Activated naive CD4-positive, alpha-beta T cell treated with anti-CD3 and anti-CD28 coated beads, Interleukin-2, amount 50 U/mL, for 16 hours (primary cell): ENCODE measurements at regions not wholly inside any gene's neighbourhood (a gene's known extent, or its start where the extent isn't known, plus 50 kb on each side); places are given as distances from the start of the nearest gene placed in this dataset.

Source experiments
- DNase-seq: peaks from one replicate; pipeline ENCODE4 v3.0.0-alpha.2; 2020

DNA sequence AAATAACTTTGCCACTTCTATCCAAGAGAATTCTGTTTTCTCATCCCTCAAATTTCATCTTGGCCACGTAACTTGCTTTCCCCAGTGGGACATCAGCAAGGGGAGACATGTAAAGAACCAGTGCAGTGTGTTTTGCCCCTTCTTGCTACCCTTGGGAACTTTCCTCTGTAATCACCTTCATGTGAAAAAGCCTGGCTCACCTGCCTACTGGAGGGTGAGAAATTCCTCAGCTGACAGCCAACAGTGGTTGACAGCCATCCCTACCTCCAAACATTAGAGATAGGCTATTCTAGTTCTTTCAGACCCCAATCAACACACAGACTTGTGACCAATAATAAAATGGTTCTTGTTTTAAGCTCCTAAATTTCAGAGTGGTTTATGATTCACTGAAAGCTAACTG is 333.9 kb upstream of the TBC1D5 start:
- no peak for DNase-seq

DNA sequence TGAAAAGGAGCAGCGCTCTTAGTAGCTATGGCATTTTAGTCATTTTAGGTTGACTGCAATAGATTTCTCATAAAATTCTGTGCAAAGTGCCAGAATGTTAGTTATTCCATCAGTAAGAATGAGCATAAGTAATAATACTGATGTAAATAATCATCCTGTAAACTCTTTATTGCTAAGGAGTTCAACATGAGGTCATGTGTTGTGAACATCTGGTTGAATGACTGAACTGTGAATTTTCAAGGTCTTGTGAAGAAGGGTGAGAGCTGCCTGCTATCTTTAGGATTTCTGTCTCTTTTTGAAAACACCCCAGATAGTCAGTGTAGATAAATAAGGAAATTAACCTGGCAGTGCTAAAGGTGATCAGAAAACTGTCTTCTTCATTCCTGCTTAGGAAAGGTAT is 333.4 kb upstream of the TBC1D5 start:
- DNase-seq = no peak

DNA sequence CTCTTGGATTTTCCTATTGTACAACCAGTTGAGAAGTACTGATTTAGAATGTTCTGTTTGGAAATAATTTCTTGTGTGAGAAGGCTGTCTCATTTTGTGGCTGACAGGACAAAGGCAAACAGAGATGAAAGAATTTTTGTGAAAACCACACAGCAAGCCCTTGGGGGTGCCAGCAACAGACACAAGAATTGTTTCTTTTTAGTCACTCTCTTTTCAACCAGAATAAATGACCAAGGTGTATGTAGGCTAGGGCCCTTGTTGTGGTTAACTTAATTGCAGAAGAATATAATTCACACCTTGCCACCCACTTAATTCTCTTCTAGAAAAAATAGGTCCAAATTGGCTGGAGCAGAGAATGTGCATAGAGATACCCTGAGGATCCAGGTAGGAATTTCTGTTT is 329.4 kb upstream of the TBC1D5 start:
- no peak for DNase-seq

DNA sequence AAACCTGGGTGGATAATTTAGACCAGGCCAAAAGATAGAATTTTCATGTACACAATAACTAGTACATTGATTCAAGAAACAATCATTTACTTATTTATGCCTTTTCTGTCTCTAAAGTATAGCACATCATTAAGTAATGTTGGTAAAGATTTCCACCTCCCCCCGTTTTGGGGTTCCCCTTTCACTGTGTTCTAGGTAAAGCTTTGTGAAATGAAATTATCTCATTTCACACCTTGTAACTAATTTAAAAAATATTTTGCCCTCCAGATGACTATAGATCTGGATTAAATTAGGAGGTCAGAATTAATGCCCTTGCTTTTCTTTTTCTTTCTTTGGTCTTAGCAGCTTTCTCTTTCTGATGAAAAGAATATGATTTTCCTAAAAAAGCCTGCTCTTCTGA is 328.5 kb upstream of the TBC1D5 start:
- DNase-seq = no peak

DNA sequence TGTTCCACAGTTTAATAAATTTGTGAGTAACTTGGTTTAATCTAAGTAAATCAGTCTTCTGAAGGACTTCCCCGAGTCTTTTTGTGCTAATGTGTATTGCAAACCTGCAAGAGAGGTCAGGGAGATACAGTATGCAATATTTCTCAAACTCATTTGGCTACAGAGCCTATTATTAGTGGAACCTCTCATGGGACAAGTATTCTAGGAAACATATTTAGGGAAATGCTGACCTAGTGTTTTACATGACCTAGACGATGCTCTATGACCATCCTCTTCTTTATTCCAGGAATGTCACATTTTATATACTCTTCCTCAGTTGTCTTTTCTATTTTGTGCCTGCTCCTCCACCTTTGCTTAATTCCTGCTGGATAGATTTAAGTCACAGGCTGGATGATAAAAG is 327.8 kb upstream of the TBC1D5 start:
- DNase-seq = no peak

DNA sequence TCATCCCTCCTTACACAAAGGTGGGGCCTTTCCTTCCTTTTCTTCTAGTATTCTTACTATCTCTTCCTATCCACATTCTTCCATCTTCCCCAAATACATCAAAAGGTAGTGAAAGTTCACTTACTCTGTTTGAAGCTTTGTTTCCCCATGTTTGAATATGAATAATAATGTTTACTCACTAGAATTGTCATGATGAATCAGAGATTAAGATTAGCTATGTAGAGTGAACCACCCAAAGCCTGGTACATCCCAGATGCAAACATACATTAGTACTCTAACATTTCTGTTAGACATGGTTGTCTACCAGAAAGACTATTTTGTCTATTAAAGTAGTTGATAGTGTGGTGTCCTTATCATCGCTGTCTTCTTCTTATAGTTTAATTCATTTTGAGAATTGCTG is 327.1 kb upstream of the TBC1D5 start:
- no peak for DNase-seq

DNA sequence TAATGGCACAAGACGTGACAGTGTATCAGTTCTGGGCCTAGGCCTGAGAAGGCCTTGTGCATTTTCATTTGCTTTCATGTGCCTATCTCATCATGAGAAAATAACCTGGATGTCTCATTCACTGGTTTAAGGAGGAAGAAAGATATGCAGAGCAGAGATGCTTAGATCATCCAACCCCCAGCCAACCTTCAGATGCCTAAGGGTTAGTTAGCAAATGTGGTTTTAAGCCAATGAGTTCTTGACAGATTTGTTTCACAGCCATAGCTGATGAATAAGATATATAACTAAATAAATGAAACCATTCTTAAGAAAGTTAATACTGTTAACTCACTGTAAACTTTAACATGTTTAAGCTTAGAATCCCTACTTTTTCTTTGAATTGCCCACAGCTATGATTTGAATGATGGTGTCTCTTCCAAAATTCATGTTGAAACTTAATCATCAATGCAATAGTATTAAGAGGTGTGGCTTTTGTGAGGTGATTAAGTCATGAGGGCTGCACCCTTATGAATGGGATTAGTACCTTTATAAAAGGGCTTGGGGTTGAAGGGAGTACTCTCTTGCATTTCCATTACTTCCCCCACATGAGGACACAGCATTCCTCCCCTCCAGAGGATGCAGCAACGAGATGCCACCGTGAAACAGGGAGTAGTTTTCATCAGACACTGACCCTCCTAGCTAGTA is 324.6 kb upstream of the TBC1D5 start:
- no peak for DNase-seq

DNA sequence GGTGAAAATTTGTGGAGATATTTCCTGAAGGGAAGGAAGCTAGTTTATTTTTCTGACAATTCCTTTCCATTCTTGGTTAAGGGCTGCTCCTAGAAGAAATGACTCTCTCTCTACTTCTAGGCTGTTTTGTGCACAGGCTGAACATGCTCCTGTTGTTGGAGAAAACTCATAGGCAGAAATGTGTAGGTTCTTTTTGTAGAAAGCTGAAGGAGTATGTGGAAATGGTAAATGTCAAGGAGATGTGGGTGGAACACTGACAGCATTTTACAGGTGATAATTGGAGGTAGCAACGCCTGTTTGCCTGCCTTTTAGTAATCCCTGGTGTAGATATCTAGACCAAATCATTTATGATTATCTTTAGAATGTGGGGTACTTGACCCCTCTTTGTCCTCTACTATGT is 322.2 kb upstream of the TBC1D5 start:
- DNase-seq = no peak

DNA sequence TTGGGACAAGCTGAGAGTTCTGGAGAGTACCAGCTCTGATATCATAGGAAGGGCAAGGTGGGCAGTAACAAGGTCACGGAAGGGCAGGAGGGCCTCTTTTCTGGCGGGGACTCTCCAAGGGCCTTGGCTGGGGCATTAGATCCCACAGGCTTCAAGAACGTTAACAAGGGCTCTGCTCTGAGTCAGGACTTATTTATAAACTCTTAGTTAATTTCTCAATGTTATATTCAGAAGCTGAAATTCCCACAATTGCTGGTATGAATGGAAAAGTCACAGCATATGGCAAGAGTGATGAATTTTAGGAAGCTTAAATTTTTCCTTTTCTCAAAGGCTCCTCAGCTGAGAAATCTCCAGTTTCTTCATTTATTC is 320.2 kb upstream of the TBC1D5 start:
- DNase-seq = no peak

DNA sequence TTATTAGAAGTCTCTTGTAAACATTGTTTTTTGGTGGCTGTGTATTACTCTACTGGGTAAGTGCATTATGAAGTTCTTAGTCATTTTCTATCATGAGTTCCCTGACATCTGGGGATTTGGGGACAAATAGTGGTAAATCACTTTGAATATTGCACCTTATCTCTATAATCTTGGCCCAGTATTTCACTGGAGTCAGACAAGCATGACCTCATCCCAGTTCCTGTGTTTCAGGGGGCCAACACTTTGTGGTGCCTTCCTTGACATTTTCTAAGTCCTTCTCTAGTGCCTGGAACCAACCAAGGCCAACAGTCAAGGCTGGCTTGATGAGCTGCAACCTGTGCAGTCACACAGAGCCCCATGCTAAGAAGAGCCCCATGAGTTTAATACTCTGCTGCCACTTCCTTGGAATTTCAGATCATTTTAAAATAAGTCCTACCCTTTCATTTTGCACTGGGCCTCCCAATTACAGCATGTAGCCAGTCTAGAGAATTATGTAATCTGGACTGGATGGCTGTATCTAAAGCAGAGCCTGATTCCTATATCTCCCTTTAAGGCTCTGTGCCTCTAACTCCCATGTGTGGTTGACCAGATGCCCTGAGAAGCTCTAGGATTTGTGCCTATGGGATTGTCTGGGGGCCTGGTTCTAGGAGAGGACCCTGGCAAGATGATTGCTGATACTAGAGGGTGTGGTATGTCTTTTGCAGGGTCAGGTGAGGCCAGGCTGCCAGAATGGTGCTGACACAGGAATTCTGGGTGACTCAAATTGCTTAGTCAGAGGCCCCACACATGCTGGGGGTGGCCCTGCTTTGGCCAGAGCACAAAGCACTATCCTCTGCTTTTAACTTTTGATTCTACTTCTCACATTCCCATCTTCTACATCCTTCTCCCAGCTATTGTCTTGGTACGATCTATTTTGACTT is 319.6 kb upstream of the TBC1D5 start:
- DNase-seq = no peak

DNA sequence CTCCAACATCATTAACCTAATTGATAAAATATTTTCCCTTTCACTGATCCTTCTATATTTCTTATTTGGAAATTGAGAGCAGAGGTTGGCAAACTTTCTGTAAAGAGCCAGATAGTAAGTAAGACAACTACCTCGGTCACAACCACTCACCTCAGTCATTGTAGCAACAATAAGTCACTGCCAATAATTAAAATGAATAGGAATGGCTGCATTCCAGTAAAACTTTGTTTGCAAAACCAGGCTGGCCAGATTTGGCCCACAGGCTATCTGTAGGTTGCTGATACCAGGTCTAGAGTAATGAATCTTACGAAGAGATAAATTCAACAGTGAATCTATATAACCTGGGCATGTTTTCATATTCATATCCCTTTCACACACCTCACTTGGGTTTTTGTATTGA is 316.2 kb upstream of the TBC1D5 start:
- no peak for DNase-seq

DNA sequence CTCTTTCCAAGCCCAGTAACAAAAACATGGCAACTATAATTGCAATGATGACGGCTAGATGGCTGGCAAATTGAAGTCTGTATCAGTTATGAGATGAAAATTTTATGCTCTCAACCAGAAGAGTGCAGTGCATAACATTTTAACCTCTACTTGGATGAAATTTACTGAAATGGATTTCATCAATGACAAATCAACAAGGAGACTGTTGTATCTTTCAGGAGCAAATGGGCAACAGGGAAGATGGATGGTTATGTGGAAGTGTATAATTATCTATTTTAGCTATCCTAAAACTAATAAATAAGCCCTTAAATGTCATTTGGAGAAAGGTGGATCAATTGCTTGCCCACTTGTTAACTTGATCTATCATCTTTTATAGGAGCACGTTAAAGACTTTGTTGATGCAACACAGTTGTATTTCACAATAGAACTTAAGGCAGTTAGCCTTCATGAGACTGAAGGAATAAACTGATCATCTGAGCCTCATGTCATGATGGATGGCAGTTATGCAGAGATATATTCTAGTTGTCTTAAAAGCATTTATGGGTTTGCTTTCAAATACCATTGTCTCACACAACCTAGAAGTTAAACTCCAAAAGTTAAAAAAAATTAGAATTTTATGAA is 315.1 kb upstream of the TBC1D5 start:
- DNase-seq = no peak

DNA sequence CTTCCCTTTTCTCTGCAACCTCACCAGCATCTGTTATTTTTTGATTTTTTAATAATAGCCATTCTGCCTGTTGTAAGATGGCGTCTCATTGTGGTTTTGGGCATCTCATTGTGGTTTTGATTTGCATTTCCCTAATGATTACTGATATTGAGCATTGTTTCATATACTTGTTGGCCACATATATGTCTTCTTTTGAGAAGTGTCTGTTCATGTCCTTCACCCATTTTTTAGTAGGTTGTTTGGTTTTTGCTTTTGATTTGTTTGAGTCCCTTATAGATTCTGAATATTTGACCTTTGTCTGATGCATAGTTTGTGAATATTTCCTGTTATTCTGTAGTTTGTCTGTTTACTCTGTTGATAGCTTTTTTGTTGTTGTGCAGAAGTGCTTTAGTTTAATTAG is 312.2 kb upstream of the TBC1D5 start:
- DNase-seq = no peak

DNA sequence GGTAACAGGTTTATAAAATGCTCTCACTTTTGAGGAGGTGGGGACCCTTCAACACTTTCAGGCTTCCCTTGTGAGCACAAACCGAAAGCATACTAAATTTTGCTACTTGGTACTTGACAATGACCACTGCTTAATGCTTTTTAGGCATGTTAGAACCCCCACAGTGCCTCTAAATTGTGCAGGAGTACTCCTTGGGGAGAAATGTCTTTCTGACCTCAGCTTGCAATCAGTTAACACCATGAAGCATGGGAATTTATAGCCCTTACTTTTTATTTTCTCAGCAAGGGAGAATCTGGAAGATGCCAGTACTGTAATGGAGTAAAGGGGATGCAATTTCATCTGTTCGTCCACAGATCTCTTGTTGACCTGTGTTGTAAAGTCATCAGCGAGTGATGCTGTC is 308.9 kb upstream of the TBC1D5 start:
- no peak for DNase-seq

DNA sequence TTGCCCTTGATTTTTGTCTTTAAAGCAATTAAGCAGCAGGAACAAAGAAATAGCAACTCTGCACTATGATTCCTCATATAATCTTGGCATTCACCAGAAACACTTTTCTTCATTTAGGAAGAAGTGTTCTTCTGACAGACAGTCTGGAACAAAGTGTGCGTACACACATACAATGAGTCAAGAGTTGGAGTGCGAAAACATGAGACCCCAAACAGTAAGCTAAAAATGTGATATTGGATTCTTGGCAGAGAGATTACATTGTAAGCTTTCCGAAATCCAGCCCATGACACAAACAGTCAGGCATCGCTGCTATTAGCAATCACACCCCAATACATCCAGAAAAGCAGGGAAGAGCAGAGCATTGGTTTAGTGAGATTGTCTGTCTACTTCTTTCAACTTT is 306.7 kb upstream of the TBC1D5 start:
- no peak for DNase-seq

DNA sequence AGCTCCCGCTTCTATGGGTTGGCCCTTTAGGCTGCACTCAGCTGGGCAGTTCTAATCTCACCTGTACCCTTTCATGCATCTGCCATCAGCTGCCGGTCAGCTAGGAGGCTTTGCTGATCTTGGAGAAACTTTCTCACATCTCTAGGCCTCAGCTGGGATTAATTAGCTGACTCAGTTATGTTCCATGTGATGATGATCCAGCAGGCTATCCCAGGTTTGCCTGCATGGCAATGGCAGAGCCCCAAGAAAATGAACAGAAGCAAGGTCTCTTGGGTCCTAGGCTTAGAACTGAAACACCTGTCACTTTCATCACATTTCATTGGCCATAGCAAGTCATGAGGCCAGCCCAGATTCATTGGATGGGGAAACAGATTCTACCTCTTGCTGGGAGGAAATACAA is 304.6 kb upstream of the TBC1D5 start:
- DNase-seq = no peak

DNA sequence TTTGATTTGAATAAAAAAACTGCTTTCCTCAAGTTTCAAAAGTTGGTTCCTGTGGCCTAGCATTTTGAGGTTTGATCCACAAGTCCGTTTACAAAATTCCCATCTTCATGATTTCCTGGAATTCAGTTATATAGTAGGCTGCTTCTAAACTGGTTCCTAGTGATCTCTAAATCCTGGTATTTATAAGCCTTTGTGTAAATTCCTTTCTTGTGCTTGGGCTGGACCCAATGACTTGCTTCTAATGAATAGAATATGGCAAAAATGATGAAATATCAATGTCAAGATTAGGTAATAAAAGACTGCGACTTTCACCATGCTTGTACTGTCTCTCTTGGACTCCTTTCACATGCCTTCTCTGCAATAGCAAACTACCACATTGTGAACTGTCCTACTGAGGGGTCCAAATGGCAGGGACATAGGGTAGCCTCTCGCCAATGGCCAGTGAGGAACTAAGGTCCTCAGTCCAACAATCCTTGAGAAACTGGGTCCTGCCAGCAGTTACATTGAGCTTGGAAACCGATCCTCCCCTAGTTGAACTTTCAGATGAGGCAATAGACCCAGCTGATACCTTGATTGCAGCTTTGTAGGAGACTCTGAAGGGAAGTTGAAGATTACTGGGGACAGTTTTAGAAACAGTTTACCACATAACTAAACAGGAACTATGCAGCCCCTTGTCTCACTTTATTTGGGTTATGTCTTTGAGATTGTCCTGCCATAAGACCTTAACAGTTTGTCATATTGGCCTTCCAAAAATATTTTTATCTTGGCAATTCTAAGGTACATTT is 303.9 kb upstream of the TBC1D5 start:
- no peak for DNase-seq

DNA sequence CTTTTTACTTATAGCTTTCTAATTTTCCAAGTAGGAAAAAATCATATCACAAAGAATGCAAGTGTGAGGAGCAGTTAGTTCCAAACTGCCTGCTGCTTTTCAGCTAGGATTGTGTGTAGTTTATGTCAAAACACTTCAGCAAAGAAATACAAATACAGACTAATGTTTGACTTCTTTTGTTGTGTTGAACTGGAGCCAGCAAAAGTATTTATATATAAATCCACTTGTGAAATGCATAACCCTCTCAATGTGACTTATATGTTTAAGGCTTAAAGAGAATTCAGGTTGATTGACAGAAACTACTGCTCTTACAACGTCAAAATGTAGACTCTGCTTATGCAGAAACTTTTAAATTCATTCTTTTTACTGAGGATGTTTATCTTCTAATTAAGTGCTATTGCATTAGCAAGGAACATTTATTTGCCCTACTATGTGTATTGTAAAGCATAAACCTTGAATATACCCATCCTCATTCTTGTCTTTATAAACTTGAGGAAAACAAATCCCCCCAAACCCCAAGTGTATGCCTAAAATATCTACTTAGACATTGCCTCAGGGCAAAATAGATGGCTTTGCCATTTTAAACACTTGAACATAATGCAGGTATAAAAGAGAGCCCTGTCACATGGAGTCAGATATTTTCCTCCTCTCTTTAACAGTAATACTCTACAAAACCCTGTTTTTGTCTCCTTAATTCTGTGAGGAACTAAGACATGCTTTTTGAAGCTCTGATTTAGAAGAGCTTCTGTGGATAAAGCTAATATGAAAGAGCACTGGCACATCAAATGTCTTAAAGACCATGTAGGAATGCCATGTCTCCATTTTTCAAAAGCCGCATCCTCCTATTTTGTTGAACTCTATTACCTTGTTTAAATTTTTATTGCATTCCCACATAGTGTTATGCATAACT is 302.8 kb upstream of the TBC1D5 start:
- no peak for DNase-seq

DNA sequence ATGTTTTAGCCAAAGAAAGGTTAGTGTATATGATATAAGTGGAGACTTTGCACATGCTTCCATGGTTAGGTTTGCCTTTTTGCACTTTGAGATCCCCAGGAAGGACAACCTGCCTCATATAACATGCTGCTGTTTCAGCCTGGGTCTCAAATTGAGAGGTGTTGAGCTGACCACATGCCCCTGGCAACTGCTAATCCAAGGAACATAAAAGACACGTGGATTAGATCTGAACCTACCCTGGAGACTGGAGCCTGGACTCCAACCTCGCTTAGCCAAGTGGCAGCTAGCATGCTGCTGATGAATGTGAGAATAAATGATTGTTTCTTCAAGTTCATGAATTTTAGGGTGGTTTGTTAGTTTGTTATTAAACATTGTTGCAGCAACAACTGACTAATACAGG is 301.8 kb upstream of the TBC1D5 start:
- no peak for DNase-seq

DNA sequence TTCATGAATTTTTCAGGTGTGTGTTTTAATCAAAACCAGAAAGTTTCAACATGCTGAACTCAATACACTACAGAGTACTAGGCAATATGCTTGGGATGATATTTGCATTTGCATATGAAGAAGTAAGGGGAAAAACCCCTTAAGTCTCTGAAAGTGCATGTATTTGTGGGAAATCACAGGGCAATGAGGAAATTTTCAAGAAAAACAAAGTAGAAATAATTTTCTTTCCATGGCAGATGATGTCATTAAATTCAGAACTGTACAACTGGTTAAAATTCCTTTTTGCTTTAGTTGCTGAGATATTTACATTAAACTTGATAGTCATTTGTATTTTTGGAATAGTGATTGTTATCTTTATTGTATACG is 294.0 kb upstream of the TBC1D5 start:
- no peak for DNase-seq

DNA sequence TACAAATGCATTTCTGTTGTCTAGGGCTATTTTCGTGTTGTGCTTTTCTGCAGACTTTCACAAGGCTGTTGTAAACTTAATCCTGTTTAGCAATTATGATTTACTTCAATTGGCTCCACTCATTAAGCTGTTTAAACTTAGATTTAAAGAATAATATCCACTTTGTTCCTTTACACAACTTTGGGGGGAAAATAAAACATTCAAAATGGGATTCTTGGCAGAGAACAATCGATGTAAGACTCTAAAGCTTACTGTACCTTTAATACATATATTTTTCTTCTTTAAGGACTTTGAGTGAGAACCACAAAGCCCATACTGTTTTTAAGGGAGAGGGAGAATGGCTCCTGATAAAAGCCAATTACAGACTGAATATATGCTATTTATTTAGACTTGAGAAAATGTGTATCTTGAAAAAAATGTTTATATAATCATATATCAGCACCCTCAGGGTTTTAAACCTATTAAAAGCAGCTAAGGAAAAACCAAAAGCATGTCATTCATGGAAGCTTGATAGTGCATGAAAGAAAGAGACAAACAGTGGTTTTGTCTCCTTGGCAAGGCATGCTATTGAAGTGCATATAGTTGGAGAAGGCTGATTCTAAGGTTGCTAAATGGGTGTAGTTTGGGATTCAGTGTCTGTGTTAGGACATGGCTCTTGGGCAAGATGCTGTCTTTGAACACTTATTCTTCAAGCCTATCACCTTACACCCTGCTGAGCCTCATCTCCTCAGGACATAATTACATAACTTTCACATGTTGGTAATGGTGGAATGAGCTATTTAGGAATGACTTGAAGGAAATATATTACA is 293.4 kb upstream of the TBC1D5 start:
- no peak for DNase-seq
